ENCODE measurements at regions not wholly inside any gene's neighbourhood (a gene's known extent, or its start where the extent isn't known, plus 50 kb on each side); places are given as distances from the start of the nearest gene placed in this dataset.

DNA sequence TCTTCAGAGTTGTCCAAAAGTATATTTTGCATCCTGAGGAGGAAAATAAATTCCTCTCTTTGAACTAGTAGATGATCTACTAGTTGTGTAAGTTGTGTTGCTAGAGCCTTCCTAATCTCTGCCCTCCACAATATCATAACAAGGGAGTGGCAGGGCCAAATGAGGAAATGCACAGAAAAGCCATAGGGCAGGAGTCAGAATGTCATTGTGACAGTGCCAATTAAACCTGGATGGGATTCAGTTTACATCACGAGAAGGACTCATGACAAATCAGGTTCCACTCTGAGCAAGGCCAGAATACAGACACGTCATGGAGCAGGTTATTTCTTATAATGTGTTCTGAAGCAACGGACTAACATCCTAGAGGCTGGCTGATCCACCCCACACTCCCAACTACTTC, 483.2 kb downstream of the CNTN6 start:
- no peak for DNase-seq (ENCODE audit: low read depth)
- TF ChIP-seq MYC (IDR thresholded peaks at IDR 0.05; ENCODE audit: low read depth, low read length) (no peak), POLR2A (IDR thresholded peaks at IDR 0.05; ENCODE audit: extremely low read depth, insufficient read length) (no peak)
- TF ChIP-seq, protein P1, sequence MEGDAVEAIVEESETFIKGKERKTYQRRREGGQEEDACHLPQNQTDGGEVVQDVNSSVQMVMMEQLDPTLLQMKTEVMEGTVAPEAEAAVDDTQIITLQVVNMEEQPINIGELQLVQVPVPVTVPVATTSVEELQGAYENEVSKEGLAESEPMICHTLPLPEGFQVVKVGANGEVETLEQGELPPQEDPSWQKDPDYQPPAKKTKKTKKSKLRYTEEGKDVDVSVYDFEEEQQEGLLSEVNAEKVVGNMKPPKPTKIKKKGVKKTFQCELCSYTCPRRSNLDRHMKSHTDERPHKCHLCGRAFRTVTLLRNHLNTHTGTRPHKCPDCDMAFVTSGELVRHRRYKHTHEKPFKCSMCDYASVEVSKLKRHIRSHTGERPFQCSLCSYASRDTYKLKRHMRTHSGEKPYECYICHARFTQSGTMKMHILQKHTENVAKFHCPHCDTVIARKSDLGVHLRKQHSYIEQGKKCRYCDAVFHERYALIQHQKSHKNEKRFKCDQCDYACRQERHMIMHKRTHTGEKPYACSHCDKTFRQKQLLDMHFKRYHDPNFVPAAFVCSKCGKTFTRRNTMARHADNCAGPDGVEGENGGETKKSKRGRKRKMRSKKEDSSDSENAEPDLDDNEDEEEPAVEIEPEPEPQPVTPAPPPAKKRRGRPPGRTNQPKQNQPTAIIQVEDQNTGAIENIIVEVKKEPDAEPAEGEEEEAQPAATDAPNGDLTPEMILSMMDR (IDR thresholded peaks at IDR 0.05; ENCODE audit: low read depth, low read length) = no peak
- no peak overlapping the region for H3K4me3 ChIP-seq (ENCODE audit: low read depth, low read length)

GRCh38 chr3:1578124-1578806, 485.4 kb downstream of the CNTN6 start:
- no peak overlapping the region for H3K4me3 ChIP-seq (ENCODE audit: low read depth, low read length)
- TF ChIP-seq, protein P1 (IDR thresholded peaks at IDR 0.05; ENCODE audit: low read depth, low read length) = no peak
- no peak for TF ChIP-seq POLR2A (IDR thresholded peaks at IDR 0.05; ENCODE audit: extremely low read depth, insufficient read length)
- TF ChIP-seq MAX (IDR thresholded peaks at IDR 0.05; ENCODE audit: low read depth, low read length) = no peak
- TF ChIP-seq MYC (IDR thresholded peaks at IDR 0.05; ENCODE audit: low read depth, low read length) = no peak
- DNase-seq (ENCODE audit: low read depth) = no peak

- TF ChIP-seq MAX (IDR thresholded peaks at IDR 0.05; ENCODE audit: low read depth, low read length) = no peak
- no peak for TF ChIP-seq MYC (IDR thresholded peaks at IDR 0.05; ENCODE audit: low read depth, low read length)
- no peak for TF ChIP-seq POLR2A (IDR thresholded peaks at IDR 0.05; ENCODE audit: extremely low read depth, insufficient read length)
- TF ChIP-seq, protein P1 (IDR thresholded peaks at IDR 0.05; ENCODE audit: low read depth, low read length) = no peak
- DNase-seq (ENCODE audit: low read depth) = no peak
- H3K4me3 ChIP-seq (ENCODE audit: low read depth, low read length) = no peak overlapping the region
These were observed 490.2 kb downstream of the CNTN6 start for GRCh38 chr3:1583044-1583443.

- DNase-seq (ENCODE audit: low read depth) = peak; percentile 6
- TF ChIP-seq POLR2A (IDR thresholded peaks at IDR 0.05; ENCODE audit: extremely low read depth, insufficient read length) (no peak), MYC (IDR thresholded peaks at IDR 0.05; ENCODE audit: low read depth, low read length) (no peak), MAX (IDR thresholded peaks at IDR 0.05; ENCODE audit: low read depth, low read length) (no peak)
- TF ChIP-seq, protein P1 (IDR thresholded peaks at IDR 0.05; ENCODE audit: low read depth, low read length) = no peak
- H3K4me3 ChIP-seq (ENCODE audit: low read depth, low read length) = no peak overlapping the region
These were observed 494.6 kb downstream of the CNTN6 start for GRCh38 chr3:1587426-1587825.

DNA sequence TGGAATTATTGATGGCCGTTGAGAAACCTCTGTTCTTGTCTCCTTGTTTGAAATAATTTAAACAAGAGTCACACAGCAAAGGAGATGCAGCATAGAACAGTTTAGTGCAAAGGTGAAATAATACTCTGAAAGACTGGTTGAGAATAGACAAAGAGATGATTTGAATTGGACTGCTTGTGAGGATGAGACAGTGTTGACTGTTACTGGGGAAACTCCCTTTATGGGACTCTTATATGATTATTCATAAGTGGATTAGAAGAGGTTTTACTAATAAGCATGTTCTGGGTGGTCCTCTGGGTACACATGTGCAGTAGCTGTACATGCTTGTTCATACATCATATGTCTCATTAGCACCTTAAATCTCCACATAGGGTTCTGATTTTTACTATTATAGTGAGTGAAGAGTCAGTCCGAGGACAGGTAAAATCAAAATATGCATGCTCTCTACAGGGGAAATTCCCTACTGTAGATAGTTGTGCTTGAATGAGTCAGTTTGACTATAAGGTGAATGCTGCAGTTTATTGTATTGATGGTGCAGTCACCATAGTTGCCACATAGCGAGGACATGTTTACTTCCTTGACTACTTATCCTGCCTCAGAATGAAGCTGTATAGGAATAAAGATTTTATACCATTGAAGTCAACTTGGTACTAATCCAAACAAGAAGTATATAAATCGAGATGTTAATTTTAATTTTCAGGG, 498.7 kb downstream of the CNTN6 start:
- TF ChIP-seq, protein P1 (IDR thresholded peaks at IDR 0.05; ENCODE audit: low read depth, low read length) = no peak
- TF ChIP-seq MYC (IDR thresholded peaks at IDR 0.05; ENCODE audit: low read depth, low read length) (no peak), POLR2A (IDR thresholded peaks at IDR 0.05; ENCODE audit: extremely low read depth, insufficient read length) (no peak), MAX (IDR thresholded peaks at IDR 0.05; ENCODE audit: low read depth, low read length) (no peak)
- no peak overlapping the region for H3K4me3 ChIP-seq (ENCODE audit: low read depth, low read length)
- DNase-seq (ENCODE audit: low read depth) = no peak
